Adipocyte (in vitro differentiated cells): ENCODE measurements at regions not wholly inside any gene's neighbourhood (a gene's known extent, or its start where the extent isn't known, plus 50 kb on each side); places are given as distances from the start of the nearest gene placed in this dataset.
A peak's percentile ranks its signal among the peaks of the same experiment; 100 is the strongest.
"Not testable (repeated sequence)": the region's sequence is repeated elsewhere in the genome, so short reads cannot be mapped to it uniquely, and the experiment has no call there.

ENCODE experiments used
- DNase-seq: peaks from one replicate; pipeline ENCODE4 v3.0.0-alpha.2; 2015; ENCODE audit warnings: low read depth
- H3K27me3 ChIP-seq: replicated peaks from 2 replicates; pipeline ENCODE4 v1.7.0; 2013; ENCODE audit warnings: mild to moderate bottlenecking, low read length, moderate library complexity; ENCODE audit not compliant: control insufficient read depth, insufficient read depth
- H3K36me3 ChIP-seq: 2 replicates; pipeline ENCODE4 v1.7.0; 2013; ENCODE audit warnings: low read length, mild to moderate bottlenecking, moderate library complexity; ENCODE audit not compliant: control insufficient read depth, insufficient read depth, severe bottlenecking
- H3K4me1 ChIP-seq: 2 replicates; pipeline ENCODE4 v1.7.0; 2013; ENCODE audit warnings: mild to moderate bottlenecking, low read length, moderate library complexity; ENCODE audit not compliant: control insufficient read depth, insufficient read depth
- H3K4me3 ChIP-seq: 2 replicates; pipeline ENCODE4 v1.7.0; 2013; ENCODE audit warnings: mild to moderate bottlenecking, low read length, moderate library complexity
- H3K9ac ChIP-seq: 2 replicates; pipeline ENCODE4 v1.7.0; 2013; ENCODE audit warnings: mild to moderate bottlenecking, low read length, moderate library complexity
- H3K9me3 ChIP-seq: 2 replicates; pipeline ENCODE4 v1.7.0; 2013; ENCODE audit warnings: mild to moderate bottlenecking, low read length, moderate library complexity; ENCODE audit not compliant: control insufficient read depth

GRCh38 chr7:118916120-118916519 is 691.6 kb downstream of the ANKRD7 start:
- not testable (repeated sequence) for H3K36me3 ChIP-seq

GRCh38 chr7:118918556-118918955 is 694.1 kb downstream of the ANKRD7 start:
- Histone ChIP-seq H3K9me3 (no peaks in the 10 kb centered on the region), H3K9ac (no peak overlapping the region), H3K4me1 (no peaks in the 10 kb centered on the region), H3K27me3 (no peaks in the 10 kb centered on the region), H3K36me3 (no peaks in the 10 kb centered on the region), H3K4me3 (no peak overlapping the region)
- DNase-seq, result peak; percentile 4

More at GRCh38 chr7:118916120-118916519, 691.6 kb downstream of the ANKRD7 start:
- not testable (repeated sequence) for H3K9me3 ChIP-seq, H3K4me3 ChIP-seq, DNase-seq, H3K27me3 ChIP-seq, H3K9ac ChIP-seq, H3K4me1 ChIP-seq

DNA sequence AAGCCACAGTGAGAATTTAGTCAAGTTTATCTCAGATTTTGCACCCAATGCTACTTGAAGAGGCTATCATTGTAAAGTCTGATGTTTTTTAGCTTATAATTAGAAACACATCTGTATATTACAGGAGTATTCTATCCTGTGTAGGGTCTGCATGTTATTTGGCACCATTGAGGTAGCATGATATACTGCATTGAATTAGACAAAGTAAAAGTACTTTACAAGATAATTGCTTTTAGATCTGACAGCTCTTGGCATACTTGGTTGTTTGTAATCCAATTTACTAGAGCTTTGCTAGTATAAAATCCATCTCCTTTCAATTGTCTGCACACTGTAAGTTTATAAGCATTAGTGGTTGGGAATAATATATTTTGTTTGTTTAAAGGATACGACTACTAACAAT is 714.3 kb downstream of the ANKRD7 start:
- Histone ChIP-seq H3K36me3 (no peaks in the 10 kb centered on the region), H3K9ac (no peak overlapping the region), H3K4me3 (no peak overlapping the region), H3K27me3 (no peaks in the 10 kb centered on the region), H3K9me3 (no peaks in the 10 kb centered on the region), H3K4me1 (no peaks in the 10 kb centered on the region)
- DNase-seq, result no peak

DNA sequence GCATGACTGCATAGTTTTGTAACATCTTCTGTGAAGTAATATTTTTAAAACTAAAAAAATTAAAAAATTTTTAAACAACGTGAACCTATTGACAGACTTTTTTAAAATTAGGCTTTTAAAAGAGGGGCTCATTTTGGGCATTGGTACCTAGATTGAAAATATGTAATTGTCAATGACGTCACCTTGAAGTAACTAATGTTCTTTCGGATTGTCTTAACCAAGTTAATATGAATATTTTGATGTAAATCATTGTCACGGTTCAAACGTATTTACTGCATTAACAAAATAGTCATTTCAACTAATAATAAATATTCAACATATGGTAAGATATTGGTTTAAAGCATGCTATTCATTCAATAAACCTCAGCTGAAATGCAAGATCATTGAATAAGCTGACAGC is 719.8 kb downstream of the ANKRD7 start:
- H3K27me3 ChIP-seq, result no peaks in the 10 kb centered on the region
- H3K9me3 ChIP-seq, result no peaks in the 10 kb centered on the region
- H3K4me3 ChIP-seq, result no peak overlapping the region
- H3K4me1 ChIP-seq, result no peaks in the 10 kb centered on the region
- H3K36me3 ChIP-seq, result no peaks in the 10 kb centered on the region
- no peak for DNase-seq
- H3K9ac ChIP-seq, result no peak overlapping the region

GRCh38 chr7:118945911-118946682 is 721.6 kb downstream of the ANKRD7 start:
- Histone ChIP-seq H3K36me3 (no peaks in the 10 kb centered on the region), H3K9ac (no peak overlapping the region), H3K4me3 (no peak overlapping the region), H3K27me3 (no peaks in the 10 kb centered on the region), H3K4me1 (no peaks in the 10 kb centered on the region), H3K9me3 (no peaks in the 10 kb centered on the region)
- no peak for DNase-seq

DNA sequence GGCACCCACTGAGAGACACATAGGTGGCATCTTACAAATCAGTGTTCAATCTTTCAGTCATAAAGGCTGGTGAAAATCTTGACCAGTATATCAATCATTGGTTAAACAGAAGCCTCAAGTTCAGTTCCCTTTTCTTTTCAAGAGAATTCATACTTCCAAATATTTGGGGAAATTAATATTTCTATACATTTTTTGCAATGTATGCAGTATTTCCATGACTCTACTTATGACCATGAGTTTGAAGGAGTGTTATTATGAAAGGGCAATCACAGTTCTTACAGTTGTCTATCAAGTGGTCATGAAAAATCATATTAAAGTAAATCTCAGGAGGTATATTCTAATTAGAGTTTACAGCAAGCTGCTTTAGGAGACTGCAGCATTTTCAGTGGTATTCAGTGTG is 724.0 kb downstream of the ANKRD7 start:
- Histone ChIP-seq H3K9ac (no peak overlapping the region), H3K9me3 (no peaks in the 10 kb centered on the region), H3K4me3 (no peak overlapping the region), H3K4me1 (no peaks in the 10 kb centered on the region), H3K36me3 (no peaks in the 10 kb centered on the region), H3K27me3 (no peaks in the 10 kb centered on the region)
- DNase-seq, result no peak

GRCh38 chr7:118949031-118949430 is 724.5 kb downstream of the ANKRD7 start:
- DNase-seq, result no peak
- Histone ChIP-seq H3K4me1 (no peaks in the 10 kb centered on the region), H3K9ac (no peak overlapping the region), H3K36me3 (no peaks in the 10 kb centered on the region), H3K9me3 (no peaks in the 10 kb centered on the region), H3K4me3 (no peak overlapping the region), H3K27me3 (no peaks in the 10 kb centered on the region)

- not testable (repeated sequence) for H3K4me1 ChIP-seq, H3K9ac ChIP-seq, H3K4me3 ChIP-seq, DNase-seq, H3K27me3 ChIP-seq, H3K36me3 ChIP-seq, H3K9me3 ChIP-seq
Observed at GRCh38 chr7:118956285-118956684, 731.8 kb downstream of the ANKRD7 start.

DNA sequence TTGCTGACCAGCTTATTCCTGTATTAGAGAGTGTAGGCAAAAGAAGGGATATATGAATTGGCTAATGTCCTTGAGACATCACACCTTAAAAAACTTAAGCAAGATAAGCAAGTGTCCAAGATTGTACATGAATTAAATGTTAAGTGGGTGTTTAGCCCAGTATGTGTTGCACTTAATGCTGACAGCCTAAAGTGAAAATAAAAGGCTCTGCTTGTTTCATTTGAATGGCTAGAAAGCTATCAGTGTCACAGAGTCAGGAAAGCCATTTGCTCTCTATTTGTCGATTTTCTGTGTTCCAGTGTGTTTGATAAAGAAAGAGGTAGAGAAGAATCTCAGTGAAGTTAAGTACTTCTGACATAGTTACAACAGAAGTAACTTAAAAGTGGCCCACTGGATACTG is 744.9 kb downstream of the ANKRD7 start:
- no peak overlapping the region for H3K9ac ChIP-seq
- no peak overlapping the region for H3K4me3 ChIP-seq
- peaks cover 4% of the 10 kb centered on the region for H3K9me3 ChIP-seq
- no peak for DNase-seq
- H3K27me3 ChIP-seq, result no peaks in the 10 kb centered on the region
- H3K36me3 ChIP-seq, result no peaks in the 10 kb centered on the region
- no peaks in the 10 kb centered on the region for H3K4me1 ChIP-seq

DNA sequence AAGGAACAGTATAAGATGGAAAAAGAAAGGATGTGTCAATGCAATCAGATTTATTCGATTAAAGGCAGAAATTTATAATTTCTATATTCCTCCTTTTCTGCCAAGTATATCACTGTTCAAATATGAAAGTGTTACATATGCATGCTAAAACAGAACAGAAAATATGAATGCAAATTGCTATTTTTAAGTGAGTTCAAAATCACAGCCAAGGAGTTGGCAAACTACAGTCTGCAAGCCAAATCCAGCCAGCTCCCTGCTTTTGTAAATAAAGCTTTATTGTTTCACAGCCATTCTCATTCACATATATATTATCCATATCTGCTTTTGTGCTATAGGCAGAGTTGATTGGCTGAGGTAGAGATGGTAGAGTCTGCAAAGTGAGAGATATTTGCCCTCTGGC is 747.2 kb downstream of the ANKRD7 start:
- Histone ChIP-seq H3K36me3 (no peaks in the 10 kb centered on the region), H3K9me3 (no peaks in the 10 kb centered on the region), H3K4me1 (no peaks in the 10 kb centered on the region), H3K27me3 (no peaks in the 10 kb centered on the region), H3K4me3 (no peak overlapping the region), H3K9ac (no peak overlapping the region)
- no peak for DNase-seq

DNA sequence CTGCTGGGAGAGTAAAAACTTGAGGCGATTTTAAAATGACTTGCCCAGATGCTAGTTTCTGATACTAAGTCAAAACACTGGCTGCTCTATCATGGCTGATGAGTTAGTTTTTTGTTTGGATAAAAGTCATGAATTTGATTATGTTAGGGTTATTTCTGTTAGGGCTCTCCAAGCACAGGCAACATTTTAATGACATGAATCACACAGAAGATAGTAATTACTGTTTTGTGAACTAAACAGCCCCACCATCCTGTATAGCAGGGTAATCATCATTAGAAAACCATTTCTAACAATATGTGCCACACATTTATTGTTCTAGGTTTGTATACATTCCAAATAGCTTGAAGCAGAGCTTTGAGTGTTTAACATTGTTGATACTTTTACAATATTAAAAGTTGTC is 750.3 kb downstream of the ANKRD7 start:
- no peak overlapping the region for H3K9ac ChIP-seq
- H3K36me3 ChIP-seq, result no peaks in the 10 kb centered on the region
- no peaks in the 10 kb centered on the region for H3K9me3 ChIP-seq
- H3K4me1 ChIP-seq, result no peaks in the 10 kb centered on the region
- no peaks in the 10 kb centered on the region for H3K27me3 ChIP-seq
- DNase-seq, result no peak
- no peak overlapping the region for H3K4me3 ChIP-seq

- H3K4me3 ChIP-seq, result no peak overlapping the region
- no peaks in the 10 kb centered on the region for H3K36me3 ChIP-seq
- DNase-seq, result no peak
- H3K4me1 ChIP-seq, result peaks cover 6% of the 10 kb centered on the region
- no peaks in the 10 kb centered on the region for H3K27me3 ChIP-seq
- H3K9ac ChIP-seq, result no peak overlapping the region
- no peaks in the 10 kb centered on the region for H3K9me3 ChIP-seq
Observed at GRCh38 chr7:118995350-118995749, 770.8 kb downstream of the ANKRD7 start.
